ENCODE measurements at regions not wholly inside any gene's neighbourhood (a gene's known extent, or its start where the extent isn't known, plus 50 kb on each side); places are given as distances from the start of the nearest gene placed in this dataset.

GRCh38 chr3:177385186-177385585 is 187.9 kb upstream of the TBL1XR1 start:
- TF ChIP-seq TEAD4 (CRISPR knock-in tag; IDR thresholded peaks at IDR 0.05) (no peak), SMAD3 (CRISPR knock-in tag; IDR thresholded peaks at IDR 0.05; ENCODE audit: borderline replicate concordance) (no peak), MAX (CRISPR knock-in tag; IDR thresholded peaks at IDR 0.05) (no peak), ATF6 (CRISPR knock-in tag; IDR thresholded peaks at IDR 0.05) (no peak), TP53 (CRISPR knock-in tag; IDR thresholded peaks at IDR 0.05) (no peak), ESRRA (CRISPR knock-in tag; IDR thresholded peaks at IDR 0.05; ENCODE audit: borderline replicate concordance) (no peak), RORB (CRISPR knock-in tag; IDR thresholded peaks at IDR 0.05) (no peak), JUN (CRISPR knock-in tag; IDR thresholded peaks at IDR 0.05) (no peak), ZBTB21 (CRISPR knock-in tag; IDR thresholded peaks at IDR 0.05; ENCODE audit: borderline replicate concordance) (no peak), CREM (CRISPR knock-in tag; IDR thresholded peaks at IDR 0.05) (no peak), NR3C1 (CRISPR knock-in tag; conservative IDR thresholded peaks at IDR 0.05; ENCODE audit: low read depth) (no peak)
- TF ChIP-seq, protein P1, sequence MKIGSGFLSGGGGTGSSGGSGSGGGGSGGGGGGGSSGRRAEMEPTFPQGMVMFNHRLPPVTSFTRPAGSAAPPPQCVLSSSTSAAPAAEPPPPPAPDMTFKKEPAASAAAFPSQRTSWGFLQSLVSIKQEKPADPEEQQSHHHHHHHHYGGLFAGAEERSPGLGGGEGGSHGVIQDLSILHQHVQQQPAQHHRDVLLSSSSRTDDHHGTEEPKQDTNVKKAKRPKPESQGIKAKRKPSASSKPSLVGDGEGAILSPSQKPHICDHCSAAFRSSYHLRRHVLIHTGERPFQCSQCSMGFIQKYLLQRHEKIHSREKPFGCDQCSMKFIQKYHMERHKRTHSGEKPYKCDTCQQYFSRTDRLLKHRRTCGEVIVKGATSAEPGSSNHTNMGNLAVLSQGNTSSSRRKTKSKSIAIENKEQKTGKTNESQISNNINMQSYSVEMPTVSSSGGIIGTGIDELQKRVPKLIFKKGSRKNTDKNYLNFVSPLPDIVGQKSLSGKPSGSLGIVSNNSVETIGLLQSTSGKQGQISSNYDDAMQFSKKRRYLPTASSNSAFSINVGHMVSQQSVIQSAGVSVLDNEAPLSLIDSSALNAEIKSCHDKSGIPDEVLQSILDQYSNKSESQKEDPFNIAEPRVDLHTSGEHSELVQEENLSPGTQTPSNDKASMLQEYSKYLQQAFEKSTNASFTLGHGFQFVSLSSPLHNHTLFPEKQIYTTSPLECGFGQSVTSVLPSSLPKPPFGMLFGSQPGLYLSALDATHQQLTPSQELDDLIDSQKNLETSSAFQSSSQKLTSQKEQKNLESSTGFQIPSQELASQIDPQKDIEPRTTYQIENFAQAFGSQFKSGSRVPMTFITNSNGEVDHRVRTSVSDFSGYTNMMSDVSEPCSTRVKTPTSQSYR (CRISPR knock-in tag; IDR thresholded peaks at IDR 0.05) = no peak
- TF ChIP-seq, protein P2, sequence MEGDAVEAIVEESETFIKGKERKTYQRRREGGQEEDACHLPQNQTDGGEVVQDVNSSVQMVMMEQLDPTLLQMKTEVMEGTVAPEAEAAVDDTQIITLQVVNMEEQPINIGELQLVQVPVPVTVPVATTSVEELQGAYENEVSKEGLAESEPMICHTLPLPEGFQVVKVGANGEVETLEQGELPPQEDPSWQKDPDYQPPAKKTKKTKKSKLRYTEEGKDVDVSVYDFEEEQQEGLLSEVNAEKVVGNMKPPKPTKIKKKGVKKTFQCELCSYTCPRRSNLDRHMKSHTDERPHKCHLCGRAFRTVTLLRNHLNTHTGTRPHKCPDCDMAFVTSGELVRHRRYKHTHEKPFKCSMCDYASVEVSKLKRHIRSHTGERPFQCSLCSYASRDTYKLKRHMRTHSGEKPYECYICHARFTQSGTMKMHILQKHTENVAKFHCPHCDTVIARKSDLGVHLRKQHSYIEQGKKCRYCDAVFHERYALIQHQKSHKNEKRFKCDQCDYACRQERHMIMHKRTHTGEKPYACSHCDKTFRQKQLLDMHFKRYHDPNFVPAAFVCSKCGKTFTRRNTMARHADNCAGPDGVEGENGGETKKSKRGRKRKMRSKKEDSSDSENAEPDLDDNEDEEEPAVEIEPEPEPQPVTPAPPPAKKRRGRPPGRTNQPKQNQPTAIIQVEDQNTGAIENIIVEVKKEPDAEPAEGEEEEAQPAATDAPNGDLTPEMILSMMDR (IDR thresholded peaks at IDR 0.05) = no peak
- TF ChIP-seq, protein P3, sequence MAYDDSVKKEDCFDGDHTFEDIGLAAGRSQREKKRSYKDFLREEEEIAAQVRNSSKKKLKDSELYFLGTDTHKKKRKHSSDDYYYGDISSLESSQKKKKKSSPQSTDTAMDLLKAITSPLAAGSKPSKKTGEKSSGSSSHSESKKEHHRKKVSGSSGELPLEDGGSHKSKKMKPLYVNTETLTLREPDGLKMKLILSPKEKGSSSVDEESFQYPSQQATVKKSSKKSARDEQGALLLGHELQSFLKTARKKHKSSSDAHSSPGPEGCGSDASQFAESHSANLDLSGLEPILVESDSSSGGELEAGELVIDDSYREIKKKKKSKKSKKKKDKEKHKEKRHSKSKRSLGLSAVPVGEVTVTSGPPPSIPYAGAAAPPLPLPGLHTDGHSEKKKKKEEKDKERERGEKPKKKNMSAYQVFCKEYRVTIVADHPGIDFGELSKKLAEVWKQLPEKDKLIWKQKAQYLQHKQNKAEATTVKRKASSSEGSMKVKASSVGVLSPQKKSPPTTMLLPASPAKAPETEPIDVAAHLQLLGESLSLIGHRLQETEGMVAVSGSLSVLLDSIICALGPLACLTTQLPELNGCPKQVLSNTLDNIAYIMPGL (CRISPR knock-in tag; IDR thresholded peaks at IDR 0.05) = no peak
